ENCODE measurements at regions not wholly inside any gene's neighbourhood (a gene's known extent, or its start where the extent isn't known, plus 50 kb on each side); places are given as distances from the start of the nearest gene placed in this dataset.

GRCh38 chr13:76635232-76636230 is 250.7 kb downstream of the KCTD12 start:
- WGBS, 2 donors, result 77 to 81% methylated on average over 7 of the region's 7 CpGs
- Histone ChIP-seq H3K27ac (peak overlapping the region; percentile 58 to 70), H3K36me3 (ENCODE audit: low read depth, missing control alignments) (no peaks in the 10 kb centered on the region), H3K9me3 (no peaks in the 10 kb centered on the region), H3K27me3 (no peaks in the 10 kb centered on the region), H3K4me3 (no peak overlapping the region), H3K4me1 (peaks cover 31% of the 10 kb centered on the region)
- TF ChIP-seq, protein P1, sequence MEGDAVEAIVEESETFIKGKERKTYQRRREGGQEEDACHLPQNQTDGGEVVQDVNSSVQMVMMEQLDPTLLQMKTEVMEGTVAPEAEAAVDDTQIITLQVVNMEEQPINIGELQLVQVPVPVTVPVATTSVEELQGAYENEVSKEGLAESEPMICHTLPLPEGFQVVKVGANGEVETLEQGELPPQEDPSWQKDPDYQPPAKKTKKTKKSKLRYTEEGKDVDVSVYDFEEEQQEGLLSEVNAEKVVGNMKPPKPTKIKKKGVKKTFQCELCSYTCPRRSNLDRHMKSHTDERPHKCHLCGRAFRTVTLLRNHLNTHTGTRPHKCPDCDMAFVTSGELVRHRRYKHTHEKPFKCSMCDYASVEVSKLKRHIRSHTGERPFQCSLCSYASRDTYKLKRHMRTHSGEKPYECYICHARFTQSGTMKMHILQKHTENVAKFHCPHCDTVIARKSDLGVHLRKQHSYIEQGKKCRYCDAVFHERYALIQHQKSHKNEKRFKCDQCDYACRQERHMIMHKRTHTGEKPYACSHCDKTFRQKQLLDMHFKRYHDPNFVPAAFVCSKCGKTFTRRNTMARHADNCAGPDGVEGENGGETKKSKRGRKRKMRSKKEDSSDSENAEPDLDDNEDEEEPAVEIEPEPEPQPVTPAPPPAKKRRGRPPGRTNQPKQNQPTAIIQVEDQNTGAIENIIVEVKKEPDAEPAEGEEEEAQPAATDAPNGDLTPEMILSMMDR (IDR thresholded peaks at IDR 0.05), result no peak
- no peak for TF ChIP-seq POLR2A (IDR thresholded peaks at IDR 0.05)
- intact Hi-C loops (cut with DNase I; ENCODE audit: low total_unique reads), result no loop called here
- DNase-seq, result no peak

DNA sequence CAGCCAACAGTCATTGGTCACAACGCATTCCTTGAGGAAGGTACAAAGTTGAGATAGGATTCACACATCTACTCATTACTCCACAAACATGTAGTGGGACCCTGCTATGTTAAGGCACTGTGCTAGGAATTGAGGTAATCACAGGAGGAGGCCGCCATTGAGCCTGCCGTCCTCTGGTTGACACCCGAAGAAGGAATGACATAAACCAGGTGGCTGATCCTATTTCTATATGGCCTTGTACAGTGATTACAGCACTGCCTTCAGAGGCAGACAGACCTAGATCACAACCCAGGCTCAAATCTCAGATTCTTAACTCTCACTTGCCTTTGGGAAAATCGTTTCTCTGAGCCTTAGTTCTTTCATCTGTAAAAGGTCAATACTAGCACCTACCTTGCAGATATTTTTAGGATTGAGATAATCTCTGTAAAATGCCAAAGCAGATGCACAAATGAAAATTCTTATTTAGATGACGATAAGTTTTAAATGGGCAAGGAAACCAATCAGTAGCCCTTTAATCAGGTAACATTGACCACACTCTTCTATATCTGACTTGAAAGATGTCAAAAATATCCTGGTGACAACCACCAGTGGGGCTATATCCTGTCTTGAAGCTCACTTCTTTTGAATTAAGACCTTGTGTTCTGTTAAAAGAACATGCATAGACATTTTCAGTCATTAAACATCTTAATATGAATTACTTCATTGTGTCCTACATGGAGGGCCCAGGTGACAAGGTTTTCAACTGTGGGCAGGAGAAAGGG is 251.6 kb downstream of the KCTD12 start:
- intact Hi-C loops (cut with DNase I; ENCODE audit: low total_unique reads), result no loop called here
- Histone ChIP-seq H3K27me3 (no peaks in the 10 kb centered on the region), H3K4me3 (no peak overlapping the region), H3K27ac (no peak overlapping the region), H3K36me3 (ENCODE audit: low read depth, missing control alignments) (no peaks in the 10 kb centered on the region), H3K9me3 (no peaks in the 10 kb centered on the region), H3K4me1 (peaks cover 31% of the 10 kb centered on the region)
- TF ChIP-seq, protein P1 (IDR thresholded peaks at IDR 0.05), result no peak
- TF ChIP-seq POLR2A (IDR thresholded peaks at IDR 0.05), result no peak
- WGBS, 2 donors, result 74 to 80% methylated on average over 6 of the region's 6 CpGs
- no peak for DNase-seq

GRCh38 chr13:76632401-76633044 is 253.7 kb downstream of the KCTD12 start:
- Histone ChIP-seq H3K27me3 (no peaks in the 10 kb centered on the region), H3K9me3 (no peaks in the 10 kb centered on the region), H3K36me3 (ENCODE audit: low read depth, missing control alignments) (no peaks in the 10 kb centered on the region), H3K4me1 (peaks cover 23% of the 10 kb centered on the region), H3K27ac (no peak overlapping the region), H3K4me3 (no peak overlapping the region)
- intact Hi-C loops (cut with DNase I; ENCODE audit: low total_unique reads), result no loop called here
- DNase-seq, result no peak
- 79 to 84% methylated on average over 3 of the region's 3 CpGs for WGBS, 2 donors
- TF ChIP-seq POLR2A (IDR thresholded peaks at IDR 0.05), result no peak
- TF ChIP-seq, protein P1 (IDR thresholded peaks at IDR 0.05), result no peak

DNA sequence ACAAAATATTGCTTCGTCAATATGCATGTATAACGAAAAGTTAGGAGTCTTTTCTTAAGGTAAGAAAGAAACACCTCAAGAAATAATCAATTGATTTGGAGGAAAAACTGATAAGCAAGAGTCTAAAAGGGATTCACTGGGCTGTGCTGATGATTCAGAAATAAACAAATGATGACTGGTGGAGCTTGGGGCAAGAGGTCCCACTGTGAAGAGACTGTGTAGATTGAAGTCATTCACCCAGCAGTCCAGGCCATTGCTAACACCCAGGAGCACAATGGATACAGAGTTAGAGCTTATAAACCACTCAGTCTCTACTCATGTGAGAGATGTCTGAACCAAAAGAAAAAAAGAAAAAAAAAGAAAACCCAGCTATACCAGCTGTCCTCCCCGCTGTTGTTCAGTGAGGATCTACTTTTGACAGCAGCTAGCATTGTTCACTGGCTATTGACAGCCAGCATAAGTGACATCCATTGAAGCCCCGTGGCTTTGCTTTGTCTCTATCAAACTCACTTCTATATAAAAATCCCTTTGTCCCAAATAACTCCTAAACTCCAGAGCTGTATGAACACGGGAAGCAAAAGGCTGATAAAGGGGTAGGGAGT is 255.5 kb downstream of the KCTD12 start:
- H3K4me1 ChIP-seq, result peaks cover 6% of the 10 kb centered on the region
- DNase-seq, result no peak
- H3K27ac ChIP-seq, result no peak overlapping the region
- intact Hi-C loops (cut with DNase I; ENCODE audit: low total_unique reads), result no loop called here
- no peaks in the 10 kb centered on the region for H3K36me3 ChIP-seq (ENCODE audit: low read depth, missing control alignments)
- WGBS, 2 donors, result 80 to 85% methylated on average over 5 of the region's 5 CpGs
- H3K9me3 ChIP-seq, result no peaks in the 10 kb centered on the region
- no peak overlapping the region for H3K4me3 ChIP-seq
- no peaks in the 10 kb centered on the region for H3K27me3 ChIP-seq
- TF ChIP-seq, protein P1 (IDR thresholded peaks at IDR 0.05), result no peak
- no peak for TF ChIP-seq POLR2A (IDR thresholded peaks at IDR 0.05)

Data from testis (tissue), 2 donors.